ENCODE measurements at regions not wholly inside any gene's neighbourhood (a gene's known extent, or its start where the extent isn't known, plus 50 kb on each side); places are given as distances from the start of the nearest gene placed in this dataset.

DNA sequence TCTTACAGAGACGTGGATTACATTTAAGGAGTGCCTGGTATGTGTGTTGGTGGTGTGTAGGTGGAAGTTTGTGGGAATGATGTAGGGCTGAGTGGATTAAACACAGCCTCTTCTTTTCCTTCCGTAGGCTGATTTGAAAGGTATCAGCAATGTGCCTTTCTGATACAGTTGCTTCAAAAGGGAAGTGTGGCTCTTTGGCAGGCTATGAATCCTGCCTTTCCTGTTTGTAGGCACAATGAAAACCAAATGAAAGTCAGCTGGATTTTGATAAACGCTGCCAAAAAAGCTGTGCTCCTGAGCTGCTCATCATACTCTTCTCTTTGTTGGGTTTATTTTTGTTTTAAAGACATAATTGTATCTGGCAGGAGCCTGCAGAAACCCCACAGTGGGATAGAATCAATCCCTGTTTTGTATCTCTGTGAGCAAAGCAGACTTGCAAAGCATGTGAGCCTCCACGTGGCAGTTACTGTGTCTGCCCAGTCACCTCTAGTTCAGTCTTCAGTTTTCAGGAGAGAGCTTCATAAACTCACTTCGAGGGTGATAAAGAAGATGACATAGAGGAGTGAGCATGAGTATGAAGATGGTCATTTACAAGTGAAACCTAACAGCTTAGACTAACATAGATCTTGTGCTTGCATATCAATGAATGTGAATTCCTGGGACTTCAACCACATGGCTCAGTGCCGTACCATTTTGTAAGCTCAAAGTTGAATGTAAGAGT, 655.7 kb upstream of the KIRREL3 start:
- TF ChIP-seq HCFC1 (IDR thresholded peaks at IDR 0.05; ENCODE audit: low read length), result no peak
- TF ChIP-seq, protein P1, sequence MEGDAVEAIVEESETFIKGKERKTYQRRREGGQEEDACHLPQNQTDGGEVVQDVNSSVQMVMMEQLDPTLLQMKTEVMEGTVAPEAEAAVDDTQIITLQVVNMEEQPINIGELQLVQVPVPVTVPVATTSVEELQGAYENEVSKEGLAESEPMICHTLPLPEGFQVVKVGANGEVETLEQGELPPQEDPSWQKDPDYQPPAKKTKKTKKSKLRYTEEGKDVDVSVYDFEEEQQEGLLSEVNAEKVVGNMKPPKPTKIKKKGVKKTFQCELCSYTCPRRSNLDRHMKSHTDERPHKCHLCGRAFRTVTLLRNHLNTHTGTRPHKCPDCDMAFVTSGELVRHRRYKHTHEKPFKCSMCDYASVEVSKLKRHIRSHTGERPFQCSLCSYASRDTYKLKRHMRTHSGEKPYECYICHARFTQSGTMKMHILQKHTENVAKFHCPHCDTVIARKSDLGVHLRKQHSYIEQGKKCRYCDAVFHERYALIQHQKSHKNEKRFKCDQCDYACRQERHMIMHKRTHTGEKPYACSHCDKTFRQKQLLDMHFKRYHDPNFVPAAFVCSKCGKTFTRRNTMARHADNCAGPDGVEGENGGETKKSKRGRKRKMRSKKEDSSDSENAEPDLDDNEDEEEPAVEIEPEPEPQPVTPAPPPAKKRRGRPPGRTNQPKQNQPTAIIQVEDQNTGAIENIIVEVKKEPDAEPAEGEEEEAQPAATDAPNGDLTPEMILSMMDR (IDR thresholded peaks at IDR 0.05 in 2 of 3, conservative IDR thresholded peaks at IDR 0.05 in 1 of 3; ENCODE audit: control insufficient read depth in 2 of 3, extremely low read depth in 1 of 3, insufficient read depth in 1 of 3, low read depth in 3 of 3, low read length in 3 of 3), result no peak

All from GM12878 (cell line).